ENCODE measurements at regions not wholly inside any gene's neighbourhood (a gene's known extent, or its start where the extent isn't known, plus 50 kb on each side); places are given as distances from the start of the nearest gene placed in this dataset.

DNA sequence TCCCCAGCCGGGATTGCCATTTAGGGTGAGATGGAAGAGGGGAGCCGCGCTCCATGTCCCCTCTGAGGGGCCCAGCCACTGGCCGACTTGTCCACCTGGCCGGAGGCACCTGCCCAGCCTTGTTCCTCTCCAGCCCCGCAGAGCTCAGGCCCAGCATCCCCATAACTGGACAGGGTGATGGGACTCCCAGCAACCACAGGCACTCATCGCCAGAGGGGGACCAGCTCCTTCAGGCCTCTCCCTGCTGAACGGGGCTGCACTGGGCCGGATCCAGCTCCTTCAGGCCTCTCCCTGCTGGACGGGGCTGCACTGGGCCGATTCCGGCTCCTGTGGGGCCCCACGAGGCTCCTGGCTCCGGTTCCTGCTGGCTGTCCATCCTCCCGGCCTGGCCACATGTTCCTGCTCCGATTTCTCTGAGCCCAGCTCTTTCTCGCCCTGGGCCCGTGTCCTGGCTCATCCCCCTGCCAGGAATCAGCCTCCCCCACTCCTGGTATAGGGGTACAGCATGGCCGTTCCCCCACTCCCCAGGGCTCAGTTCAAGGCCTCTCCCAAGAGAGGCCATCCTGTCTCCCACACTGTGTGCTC is 56.1 kb upstream of the ADGRA1 start:
- TF ChIP-seq, protein P1, sequence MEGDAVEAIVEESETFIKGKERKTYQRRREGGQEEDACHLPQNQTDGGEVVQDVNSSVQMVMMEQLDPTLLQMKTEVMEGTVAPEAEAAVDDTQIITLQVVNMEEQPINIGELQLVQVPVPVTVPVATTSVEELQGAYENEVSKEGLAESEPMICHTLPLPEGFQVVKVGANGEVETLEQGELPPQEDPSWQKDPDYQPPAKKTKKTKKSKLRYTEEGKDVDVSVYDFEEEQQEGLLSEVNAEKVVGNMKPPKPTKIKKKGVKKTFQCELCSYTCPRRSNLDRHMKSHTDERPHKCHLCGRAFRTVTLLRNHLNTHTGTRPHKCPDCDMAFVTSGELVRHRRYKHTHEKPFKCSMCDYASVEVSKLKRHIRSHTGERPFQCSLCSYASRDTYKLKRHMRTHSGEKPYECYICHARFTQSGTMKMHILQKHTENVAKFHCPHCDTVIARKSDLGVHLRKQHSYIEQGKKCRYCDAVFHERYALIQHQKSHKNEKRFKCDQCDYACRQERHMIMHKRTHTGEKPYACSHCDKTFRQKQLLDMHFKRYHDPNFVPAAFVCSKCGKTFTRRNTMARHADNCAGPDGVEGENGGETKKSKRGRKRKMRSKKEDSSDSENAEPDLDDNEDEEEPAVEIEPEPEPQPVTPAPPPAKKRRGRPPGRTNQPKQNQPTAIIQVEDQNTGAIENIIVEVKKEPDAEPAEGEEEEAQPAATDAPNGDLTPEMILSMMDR (IDR thresholded peaks at IDR 0.05): no peak
- intact Hi-C loops (cut with DNase I, micrococcal nuclease): no loop called here

DNA sequence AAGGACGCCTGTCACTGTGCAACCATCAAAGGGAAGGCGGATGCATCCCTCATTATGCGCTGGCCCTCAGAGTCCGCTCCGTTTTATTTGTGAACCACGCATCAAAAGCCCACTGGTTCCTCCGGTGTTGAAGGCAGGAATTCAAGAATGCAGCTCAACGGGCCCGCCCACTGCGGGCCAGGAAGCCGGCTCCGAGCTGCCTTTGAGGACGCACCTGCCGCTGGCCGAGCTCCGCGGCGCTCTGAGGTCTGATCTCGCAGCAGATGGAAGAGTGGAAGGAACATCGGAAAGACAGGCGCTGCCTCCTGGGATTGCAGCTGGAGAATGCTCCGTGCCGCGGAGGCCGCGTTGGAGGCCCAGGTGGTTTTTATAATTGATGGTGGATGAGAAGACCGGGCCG is 56.9 kb upstream of the ADGRA1 start:
- POLR2A ChIA-PET: no interaction called here

More for the DNA sequence above, 56.1 kb upstream of the ADGRA1 start:
- CTCF ChIA-PET: no interaction called here
- Mint-ChIP-seq H3K27ac (no peak overlapping the region), H3K4me3 (no peak overlapping the region), H3K4me1 (ENCODE audit: low read depth) (no peaks in the 10 kb centered on the region), H3K36me3 (ENCODE audit: low read depth) (no peaks in the 10 kb centered on the region), H3K27me3 (peaks cover 8% of the 10 kb centered on the region), H3K9me3 (no peaks in the 10 kb centered on the region)
- Histone ChIP-seq H3K9me3 (ENCODE audit: control insufficient read depth in 1 of 2, insufficient read depth in 1 of 2, low read length in 2 of 2) (peaks cover 0 to 37% of the 10 kb centered on the region in 2 experiments), H3K4me3 (ENCODE audit: low read length) (no peak overlapping the region), H3K4me1 (ENCODE audit: insufficient read depth, low read length) (no peaks in the 10 kb centered on the region), H3K36me3 (ENCODE audit: insufficient read depth, low read length) (no peaks in the 10 kb centered on the region), H3K27ac (ENCODE audit: low read depth in 1 of 2, low read length in 2 of 2) (no peak overlapping the region), H3K27me3 (ENCODE audit: control insufficient read depth in 1 of 2, insufficient read depth in 2 of 2, low read length in 2 of 2) (no peaks in the 10 kb centered on the region)
- DNase-seq: no peak
- POLR2A ChIA-PET: no interaction called here
- no peak for ATAC-seq (ENCODE audit: poor library complexity)

DNA sequence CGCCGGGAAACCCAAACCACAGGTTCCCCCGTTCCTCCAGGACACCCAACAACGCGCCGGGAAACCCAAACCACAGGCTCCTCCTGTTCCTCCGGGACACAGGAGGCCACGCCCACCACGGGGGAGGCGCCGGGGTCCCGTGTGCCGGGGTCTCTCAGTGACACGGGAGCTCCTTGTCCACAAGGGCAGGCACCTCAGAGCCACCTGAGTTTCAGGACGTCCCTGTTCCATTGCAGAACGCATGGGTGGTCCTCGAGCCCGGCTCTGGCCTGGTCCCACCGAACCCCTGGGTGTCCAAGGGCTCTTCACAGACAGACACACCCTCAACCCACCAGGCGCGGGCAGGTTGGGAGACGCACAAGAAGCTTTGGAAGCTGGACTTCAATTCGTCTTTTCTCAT is 57.6 kb upstream of the ADGRA1 start:
- Histone ChIP-seq H3K36me3 (ENCODE audit: insufficient read depth, low read length) (no peaks in the 10 kb centered on the region), H3K27me3 (ENCODE audit: control insufficient read depth in 1 of 2, insufficient read depth in 2 of 2, low read length in 2 of 2) (no peaks in the 10 kb centered on the region), H3K27ac (ENCODE audit: low read depth in 1 of 2, low read length in 2 of 2) (no peak overlapping the region), H3K4me1 (ENCODE audit: insufficient read depth, low read length) (no peaks in the 10 kb centered on the region), H3K9me3 (ENCODE audit: control insufficient read depth in 1 of 2, insufficient read depth in 1 of 2, low read length in 2 of 2) (peaks cover 0 to 37% of the 10 kb centered on the region in 2 experiments), H3K4me3 (ENCODE audit: low read length) (no peak overlapping the region)
- POLR2A ChIA-PET: no interaction called here
- TF ChIP-seq, protein P1 (IDR thresholded peaks at IDR 0.05): no peak
- intact Hi-C loops (cut with DNase I, micrococcal nuclease): no loop called here
- H3K27me3 Mint-ChIP-seq: peaks cover 8% of the 10 kb centered on the region
- H3K36me3 Mint-ChIP-seq (ENCODE audit: low read depth): no peaks in the 10 kb centered on the region
- CTCF ChIA-PET: no interaction called here
- DNase-seq (no peak), ATAC-seq (ENCODE audit: poor library complexity) (no peak)
- H3K27ac Mint-ChIP-seq: no peak overlapping the region
- no peaks in the 10 kb centered on the region for H3K9me3 Mint-ChIP-seq
- H3K4me3 Mint-ChIP-seq: no peak overlapping the region
- H3K4me1 Mint-ChIP-seq (ENCODE audit: low read depth): no peaks in the 10 kb centered on the region

More for the DNA sequence above, 56.9 kb upstream of the ADGRA1 start:
- no peaks in the 10 kb centered on the region for H3K36me3 ChIP-seq (ENCODE audit: insufficient read depth, low read length)
- H3K27me3 ChIP-seq (ENCODE audit: control insufficient read depth in 1 of 2, insufficient read depth in 2 of 2, low read length in 2 of 2): no peaks in the 10 kb centered on the region
- no peak overlapping the region for H3K4me3 Mint-ChIP-seq
- no peaks in the 10 kb centered on the region for H3K4me1 ChIP-seq (ENCODE audit: insufficient read depth, low read length)
- H3K4me1 Mint-ChIP-seq (ENCODE audit: low read depth): no peaks in the 10 kb centered on the region
- CTCF ChIA-PET: no interaction called here
- no peak overlapping the region for H3K27ac ChIP-seq (ENCODE audit: low read depth in 1 of 2, low read length in 2 of 2)
- TF ChIP-seq, protein P1 (IDR thresholded peaks at IDR 0.05): no peak
- no peaks in the 10 kb centered on the region for H3K36me3 Mint-ChIP-seq (ENCODE audit: low read depth)
- no peaks in the 10 kb centered on the region for H3K9me3 Mint-ChIP-seq
- H3K4me3 ChIP-seq (ENCODE audit: low read length): no peak overlapping the region
- ATAC-seq (ENCODE audit: poor library complexity) (no peak), DNase-seq (no peak)
- H3K27me3 Mint-ChIP-seq: peaks cover 8% of the 10 kb centered on the region
- H3K27ac Mint-ChIP-seq: no peak overlapping the region
- intact Hi-C loops (cut with DNase I, micrococcal nuclease): no loop called here
- peaks cover 0 to 37% of the 10 kb centered on the region in 2 experiments for H3K9me3 ChIP-seq (ENCODE audit: control insufficient read depth in 1 of 2, insufficient read depth in 1 of 2, low read length in 2 of 2)

All from CD4-positive, alpha-beta T cell (primary cell).